Skeletal muscle tissue (tissue), 3 donors: ENCODE measurements at regions not wholly inside any gene's neighbourhood (a gene's known extent, or its start where the extent isn't known, plus 50 kb on each side); places are given as distances from the start of the nearest gene placed in this dataset.
"Not testable (repeated sequence)": the region's sequence is repeated elsewhere in the genome, so short reads cannot be mapped to it uniquely, and the experiment has no call there.

Experiments used
- H3K27ac ChIP-seq: one replicate; pipeline ENCODE4 v1.7.0; 2013; ENCODE audit warnings: mild to moderate bottlenecking, low read depth, low read length, inconsistent platforms
- H3K27me3 ChIP-seq, 3 donors: one replicate each; pipeline ENCODE4 v1.7.0; 2013; ENCODE audit warnings: low read length in 3 of 3; ENCODE audit not compliant: control insufficient read depth in 3 of 3, insufficient read depth in 3 of 3
- H3K36me3 ChIP-seq, 3 donors: one replicate each; pipeline ENCODE4 v1.7.0; 2013; ENCODE audit warnings: low read length in 3 of 3; ENCODE audit not compliant: control insufficient read depth in 3 of 3, insufficient read depth in 3 of 3
- H3K4me1 ChIP-seq, 3 donors: one replicate each; pipeline ENCODE4 v1.7.0; 2013; ENCODE audit warnings: low read length in 3 of 3, mild to moderate bottlenecking in 3 of 3; ENCODE audit not compliant: control insufficient read depth in 3 of 3, insufficient read depth in 3 of 3
- H3K4me3 ChIP-seq, 3 donors: one replicate each; pipeline ENCODE4 v1.7.0; 2013; ENCODE audit warnings: low read length in 3 of 3
- H3K9ac ChIP-seq, 3 donors: one replicate each; pipeline ENCODE4 v1.7.0; 2013; ENCODE audit warnings: low read length in 3 of 3, mild to moderate bottlenecking in 3 of 3, moderate library complexity in 2 of 3, low read depth in 1 of 3
- H3K9me3 ChIP-seq, 3 donors: one replicate each; pipeline ENCODE4 v1.7.0; 2013; ENCODE audit warnings: low read length in 3 of 3; ENCODE audit not compliant: control insufficient read depth in 3 of 3
- donor health status: Osteomylitis.

- Histone ChIP-seq H3K27ac (no peak overlapping the region), H3K27me3 (peaks cover 12 to 23% (median 20%) of the 10 kb centered on the region in 3 donors), H3K9me3 (no peaks in the 10 kb centered on the region), H3K36me3 (no peaks in the 10 kb centered on the region), H3K9ac (no peak overlapping the region), H3K4me3 (peak overlapping the region in 2 of 3 donors; percentile 41 to 46), H3K4me1 (peaks cover 0 to 13% (median 9%) of the 10 kb centered on the region in 3 donors)
These were observed 86.5 kb upstream of the CCDC180 start for GRCh38 chr9:97220894-97221477.

DNA sequence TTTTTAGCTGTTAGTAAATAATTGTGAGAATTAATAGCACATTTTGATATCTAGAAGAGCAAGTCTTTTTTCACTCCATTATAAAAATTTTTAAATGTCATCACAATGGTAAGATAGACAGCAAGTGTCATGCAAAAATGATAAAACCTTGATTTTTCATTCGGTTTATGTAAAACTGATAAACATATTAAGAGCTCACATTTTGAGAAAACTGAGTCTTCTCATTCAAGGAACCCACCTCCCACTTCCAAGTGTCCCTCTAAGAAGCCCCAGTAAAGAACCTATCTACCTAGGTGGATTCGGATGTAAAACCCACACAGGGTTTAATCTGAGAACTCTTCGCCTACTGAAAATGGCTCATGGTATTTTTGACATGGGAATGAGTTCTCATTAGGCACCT lies 87.1 kb upstream of the CCDC180 start:
- H3K4me3 ChIP-seq, H3K9ac ChIP-seq, H3K9me3 ChIP-seq, H3K27ac ChIP-seq, H3K36me3 ChIP-seq: not testable (repeated sequence)
- H3K4me1 ChIP-seq, result peaks cover 0 to 13% (median 9%) of the 10 kb centered on the region in 3 donors
- H3K27me3 ChIP-seq, result peaks cover 12 to 23% (median 20%) of the 10 kb centered on the region in 3 donors

DNA sequence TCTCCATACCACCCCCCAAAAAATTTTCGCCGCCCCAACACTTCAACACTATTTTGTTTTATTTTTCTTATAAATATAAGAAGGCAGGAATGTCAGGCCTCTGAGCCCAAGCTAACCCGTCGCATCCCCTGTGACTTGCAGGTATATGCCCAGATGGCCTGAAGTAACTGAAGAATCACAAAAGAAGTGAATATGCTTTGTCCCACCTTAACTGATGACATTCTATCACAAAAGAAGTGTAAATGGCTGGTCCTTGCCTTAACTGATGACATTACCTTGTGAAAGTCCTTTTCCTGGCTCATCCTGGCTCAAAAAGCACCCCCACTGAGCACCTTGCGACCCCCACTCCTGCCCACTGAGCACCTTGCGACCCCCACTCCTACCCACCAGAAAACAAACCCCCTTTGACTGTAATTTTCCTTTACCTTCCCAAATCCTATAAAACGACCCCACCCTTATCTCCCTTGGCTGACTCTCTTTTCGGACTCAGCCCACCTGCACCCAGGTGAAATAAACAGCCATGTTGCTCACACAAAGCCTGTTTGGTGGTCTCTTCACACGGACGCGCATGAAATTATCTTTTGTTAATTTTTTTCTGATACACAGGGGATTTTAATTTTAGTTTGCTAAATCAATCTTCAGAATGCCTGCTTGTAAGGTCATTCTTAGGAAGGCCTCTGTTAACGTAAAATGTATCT lies 87.9 kb upstream of the CCDC180 start:
- Histone ChIP-seq H3K4me1 (peaks cover 0 to 13% (median 9%) of the 10 kb centered on the region in 3 donors), H3K27me3 (peaks cover 12 to 23% (median 20%) of the 10 kb centered on the region in 3 donors)
- not testable (repeated sequence) for H3K9me3 ChIP-seq, H3K27ac ChIP-seq, H3K9ac ChIP-seq, H3K36me3 ChIP-seq, H3K4me3 ChIP-seq

- not testable (repeated sequence) for H3K27ac ChIP-seq, H3K4me3 ChIP-seq, H3K36me3 ChIP-seq, H3K9ac ChIP-seq, H3K27me3 ChIP-seq, H3K4me1 ChIP-seq, H3K9me3 ChIP-seq
These were observed 92.3 kb upstream of the CCDC180 start for GRCh38 chr9:97215127-97215526.

DNA sequence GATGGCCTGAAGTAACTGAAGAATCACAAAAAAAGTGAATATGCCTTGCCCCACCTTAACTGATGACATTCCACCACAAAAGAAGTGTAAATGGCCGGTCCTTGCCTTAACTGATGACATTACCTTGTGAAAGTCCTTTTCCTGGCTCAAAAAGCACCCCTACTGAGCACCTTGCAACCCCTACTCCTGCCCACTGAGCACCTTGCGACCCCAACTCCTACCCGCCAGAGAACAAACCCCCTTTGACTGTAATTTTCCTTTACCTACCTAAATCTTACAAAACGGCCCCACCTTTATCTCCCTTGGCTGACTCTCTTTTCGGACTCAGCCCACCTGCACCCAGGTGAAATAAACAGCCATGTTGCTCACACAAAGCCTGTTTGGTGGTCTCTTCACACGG lies 92.9 kb upstream of the CCDC180 start:
- H3K4me3 ChIP-seq, H3K27ac ChIP-seq, H3K27me3 ChIP-seq, H3K4me1 ChIP-seq, H3K9ac ChIP-seq, H3K36me3 ChIP-seq, H3K9me3 ChIP-seq: not testable (repeated sequence)

GRCh38 chr9:97199683-97200082 lies 107.8 kb upstream of the CCDC180 start:
- not testable (repeated sequence) for H3K27me3 ChIP-seq, H3K9ac ChIP-seq, H3K27ac ChIP-seq, H3K36me3 ChIP-seq, H3K9me3 ChIP-seq, H3K4me3 ChIP-seq, H3K4me1 ChIP-seq

GRCh38 chr9:97193767-97194166 lies 113.7 kb upstream of the CCDC180 start:
- H3K4me3 ChIP-seq, H3K27me3 ChIP-seq: not testable (repeated sequence)

DNA sequence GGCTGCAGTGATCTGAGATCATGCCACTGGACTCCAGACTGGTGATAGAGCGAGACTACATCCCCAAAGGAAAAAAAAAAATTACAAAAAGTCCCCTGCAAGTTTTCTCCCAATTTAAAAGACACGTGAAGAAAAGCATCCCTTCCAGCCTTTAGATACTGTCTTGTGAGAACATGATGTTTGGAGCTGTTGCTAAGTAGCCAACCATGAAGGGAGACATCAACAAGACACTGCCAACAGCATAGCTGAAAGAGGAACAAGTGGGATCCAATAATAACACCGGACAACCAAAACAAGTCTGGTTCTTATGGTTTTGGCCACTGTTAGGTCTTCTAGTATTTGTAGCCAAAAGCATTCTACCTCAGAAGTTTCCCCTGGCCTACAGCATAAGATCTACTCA lies 118.9 kb upstream of the CCDC180 start:
- Histone ChIP-seq H3K36me3 (no peaks in the 10 kb centered on the region), H3K4me3 (no peak overlapping the region), H3K4me1 (no peaks in the 10 kb centered on the region), H3K27ac (no peak overlapping the region), H3K9me3 (no peaks in the 10 kb centered on the region), H3K27me3 (no peaks in the 10 kb centered on the region), H3K9ac (no peak overlapping the region)

More at GRCh38 chr9:97193767-97194166, 113.7 kb upstream of the CCDC180 start:
- not testable (repeated sequence) for H3K9me3 ChIP-seq, H3K27ac ChIP-seq, H3K4me1 ChIP-seq, H3K9ac ChIP-seq, H3K36me3 ChIP-seq

GRCh38 chr9:97187706-97188105 lies 119.8 kb upstream of the CCDC180 start:
- not testable (repeated sequence) for H3K4me3 ChIP-seq, H3K9ac ChIP-seq, H3K27me3 ChIP-seq, H3K9me3 ChIP-seq, H3K27ac ChIP-seq, H3K4me1 ChIP-seq, H3K36me3 ChIP-seq

DNA sequence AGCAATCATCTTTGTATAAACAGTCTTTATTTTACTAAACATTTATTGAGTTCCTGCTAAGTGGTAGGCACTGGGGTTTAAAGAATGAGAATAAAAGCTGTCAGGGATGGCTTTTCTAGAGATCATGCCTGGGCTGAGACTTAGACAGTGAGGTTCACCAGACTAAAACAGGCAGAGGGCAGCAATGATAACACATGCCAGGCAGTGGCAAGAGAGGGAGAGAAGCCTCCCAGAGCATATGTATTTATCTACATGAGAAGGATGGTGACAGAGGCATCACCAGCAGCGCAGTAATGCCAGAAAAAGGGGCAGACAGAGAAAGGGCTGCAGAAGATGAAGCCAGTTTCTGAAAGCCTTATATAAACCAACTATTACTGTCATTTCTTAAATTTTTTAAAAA lies 121.0 kb upstream of the CCDC180 start:
- no peak overlapping the region for H3K9ac ChIP-seq
- no peaks in the 10 kb centered on the region for H3K27me3 ChIP-seq
- H3K36me3 ChIP-seq, result no peaks in the 10 kb centered on the region
- H3K4me3 ChIP-seq, result no peak overlapping the region
- H3K27ac ChIP-seq, result no peak overlapping the region
- no peaks in the 10 kb centered on the region for H3K4me1 ChIP-seq
- H3K9me3 ChIP-seq, result no peaks in the 10 kb centered on the region
